ENCODE measurements at regions not wholly inside any gene's neighbourhood (a gene's known extent, or its start where the extent isn't known, plus 50 kb on each side); places are given as distances from the start of the nearest gene placed in this dataset.

GRCh38 chr11:41578421-41579051 is 119.1 kb upstream of the LRRC4C start:
- Mint-ChIP-seq H3K36me3 (no peaks in the 10 kb centered on the region), H3K27me3 (ENCODE audit: low read depth in 3 of 3) (no peaks in the 10 kb centered on the region)
- no peaks in the 10 kb centered on the region for H4K20me1 ChIP-seq (ENCODE audit: insufficient read depth, low read length)

GRCh38 chr11:41579546-41579945 is 120.1 kb upstream of the LRRC4C start:
- no peak overlapping the region for H3K4me3 ChIP-seq (replicated peaks in 1 of 3; ENCODE audit: low read depth in 2 of 3, low read length in 3 of 3)
- H2AFZ ChIP-seq (ENCODE audit: insufficient read depth, low read depth, low read length, poor library complexity, severe bottlenecking): no peak overlapping the region
- TF ChIP-seq CTCF (IDR thresholded peaks at IDR 0.05): no peak
- H3K36me3 Mint-ChIP-seq: no peaks in the 10 kb centered on the region
- intact Hi-C loops (cut with micrococcal nuclease): no loop called here
- H3K9me3 Mint-ChIP-seq: peaks cover 0 to 9% (median 0%) of the 10 kb centered on the region in 7 donors
- H3K4me2 ChIP-seq (replicated peaks; ENCODE audit: extremely low read depth, low read length, poor library complexity, severe bottlenecking): no peak overlapping the region
- DNase-seq: no peak
- 71% methylated on average over 3 of the region's 3 CpGs for WGBS (ENCODE audit: insufficient coverage)
- no peaks in the 10 kb centered on the region for H3K79me2 ChIP-seq (ENCODE audit: insufficient read depth, low read length)
- H3K4me1 ChIP-seq (ENCODE audit: control insufficient read depth in 1 of 2, insufficient read depth in 2 of 2, low read length in 2 of 2): no peaks in the 10 kb centered on the region
- no peaks in the 10 kb centered on the region for H3K27me3 Mint-ChIP-seq (ENCODE audit: low read depth in 3 of 3)
- no peaks in the 10 kb centered on the region for H3K4me1 Mint-ChIP-seq
- H3K9ac ChIP-seq (ENCODE audit: insufficient read depth, low read length, poor library complexity, severe bottlenecking): no peak overlapping the region
- no peak overlapping the region for H3K27ac ChIP-seq (ENCODE audit: low read depth in 1 of 2, low read length in 2 of 2)
- no peaks in the 10 kb centered on the region for H4K20me1 ChIP-seq (ENCODE audit: insufficient read depth, low read length)
- H3K9me3 ChIP-seq (replicated peaks in 1 of 2; ENCODE audit: control insufficient read depth in 1 of 2, insufficient read depth in 1 of 2, low read length in 2 of 2): peaks cover 0 to 4% of the 10 kb centered on the region in 2 donors
- no peaks in the 10 kb centered on the region for H3K27me3 ChIP-seq (ENCODE audit: control insufficient read depth in 2 of 2, insufficient read depth in 2 of 2, low read length in 2 of 2)
- no peak overlapping the region for H3K4me3 Mint-ChIP-seq
- H3K27ac Mint-ChIP-seq: no peak overlapping the region
- H3K36me3 ChIP-seq (replicated peaks in 1 of 2; ENCODE audit: control insufficient read depth in 1 of 2, insufficient read depth in 2 of 2, low read length in 2 of 2): no peaks in the 10 kb centered on the region

More at GRCh38 chr11:41578421-41579051, 119.1 kb upstream of the LRRC4C start:
- Histone ChIP-seq H3K9ac (ENCODE audit: insufficient read depth, low read length, poor library complexity, severe bottlenecking) (no peak overlapping the region), H3K27ac (ENCODE audit: low read depth in 1 of 2, low read length in 2 of 2) (no peak overlapping the region), H3K27me3 (ENCODE audit: control insufficient read depth in 2 of 2, insufficient read depth in 2 of 2, low read length in 2 of 2) (no peaks in the 10 kb centered on the region), H3K9me3 (replicated peaks in 1 of 2; ENCODE audit: control insufficient read depth in 1 of 2, insufficient read depth in 1 of 2, low read length in 2 of 2) (no peaks in the 10 kb centered on the region), H3K79me2 (ENCODE audit: insufficient read depth, low read length) (no peaks in the 10 kb centered on the region), H2AFZ (ENCODE audit: insufficient read depth, low read depth, low read length, poor library complexity, severe bottlenecking) (no peak overlapping the region), H3K4me2 (replicated peaks; ENCODE audit: extremely low read depth, low read length, poor library complexity, severe bottlenecking) (no peak overlapping the region), H3K4me3 (replicated peaks in 1 of 3; ENCODE audit: low read depth in 2 of 3, low read length in 3 of 3) (no peak overlapping the region), H3K36me3 (replicated peaks in 1 of 2; ENCODE audit: control insufficient read depth in 1 of 2, insufficient read depth in 2 of 2, low read length in 2 of 2) (no peaks in the 10 kb centered on the region), H3K4me1 (ENCODE audit: control insufficient read depth in 1 of 2, insufficient read depth in 2 of 2, low read length in 2 of 2) (no peaks in the 10 kb centered on the region)
- DNase-seq: no peak
- TF ChIP-seq CTCF (IDR thresholded peaks at IDR 0.05): no peak
- no peak overlapping the region for H3K4me3 Mint-ChIP-seq
- H3K27ac Mint-ChIP-seq: no peak overlapping the region
- intact Hi-C loops (cut with micrococcal nuclease): no loop called here
- H3K4me1 Mint-ChIP-seq: no peaks in the 10 kb centered on the region
- WGBS (ENCODE audit: insufficient coverage): 90% methylated on average over 2 of the region's 9 CpGs
- peaks cover 0 to 9% (median 0%) of the 10 kb centered on the region in 7 donors for H3K9me3 Mint-ChIP-seq
